WTC11 (cell line): ENCODE measurements at regions not wholly inside any gene's neighbourhood (a gene's known extent, or its start where the extent isn't known, plus 50 kb on each side); places are given as distances from the start of the nearest gene placed in this dataset.

ENCODE experiments used
- ATAC-seq: fragments of 200-7000 bp; cut with Tn5 transposase; 2 replicates; pipeline ENCODE4 v1.10.0; 2021; ENCODE audit warnings: mild to moderate bottlenecking, moderate library complexity
- CTCF ChIA-PET: fragments of 300-600 bp; sonication (Branson Sonifier 250); formaldehyde crosslinking; loops from one replicate; lab custom pipeline; 2021; ENCODE audit warnings: antibody characterized with exemption; lab: Charles Lee
- POLR2A ChIA-PET: fragments of 350-600 bp; sonication (Branson Sonifier 250); formaldehyde crosslinking; loops from one replicate; lab custom pipeline; 2021; ENCODE audit warnings: antibody characterized with exemption; lab: Charles Lee
- DNase-seq: peaks from one replicate; pipeline ENCODE4 v3.0.0; 2021; ENCODE audit warnings: low spot score
- H3K27ac Mint-ChIP-seq: 2 replicates; pipeline ENCODE4 v1.8.0; 2021; ENCODE audit warnings: mixed read lengths
- H3K27me3 Mint-ChIP-seq: 2 replicates; pipeline ENCODE4 v1.8.0; 2021; ENCODE audit warnings: low read depth, mild to moderate bottlenecking, moderate library complexity, mixed read lengths
- H3K36me3 Mint-ChIP-seq: 2 replicates; pipeline ENCODE4 v1.8.0; 2021; ENCODE audit warnings: mixed read lengths
- H3K4me1 Mint-ChIP-seq: 2 replicates; pipeline ENCODE4 v1.8.0; 2022; ENCODE audit warnings: mixed read lengths
- H3K4me3 Mint-ChIP-seq: 2 replicates; pipeline ENCODE4 v1.8.0; 2021; ENCODE audit warnings: mild to moderate bottlenecking, moderate library complexity, mixed read lengths
- H3K9me3 Mint-ChIP-seq: 2 replicates; pipeline ENCODE4 v1.8.0; 2021; ENCODE audit warnings: mixed read lengths
- ETV6 ChIP-seq: sonication (generic); formaldehyde crosslinking; IDR thresholded peaks from 2 replicates; pipeline ENCODE4 v1.8.1; 2022; ENCODE audit warnings: mild to moderate bottlenecking, missing genetic modification reagents
- FOXJ3 ChIP-seq: sonication (generic); formaldehyde crosslinking; IDR thresholded peaks from 2 replicates; pipeline ENCODE4 v1.9.0; 2021; ENCODE audit warnings: missing genetic modification reagents, mild to moderate bottlenecking, borderline replicate concordance
- FOXK1 ChIP-seq: sonication (generic); formaldehyde crosslinking; IDR thresholded peaks from 2 replicates; pipeline ENCODE4 v1.8.0; 2022; ENCODE audit warnings: mild to moderate bottlenecking, moderate library complexity, missing genetic modification reagents
- FOXP4 ChIP-seq: sonication (generic); formaldehyde crosslinking; IDR thresholded peaks from 2 replicates; pipeline ENCODE4 v1.8.0; 2022; ENCODE audit warnings: mild to moderate bottlenecking, missing genetic modification reagents
- GRHL2 ChIP-seq: fragments of 250-450 bp; sonication (Bioruptor Pico); IDR thresholded peaks from 2 replicates; pipeline ENCODE4 v1.8.0; 2022; ENCODE audit warnings: mild to moderate bottlenecking, moderate library complexity; ENCODE audit not compliant: insufficient replicate concordance, severe bottlenecking
- HMGXB4 ChIP-seq: sonication (generic); formaldehyde crosslinking; IDR thresholded peaks from 2 replicates; pipeline ENCODE4 v1.8.1; 2023; ENCODE audit warnings: mild to moderate bottlenecking, moderate library complexity, missing genetic modification reagents
- MAX ChIP-seq: sonication (generic); formaldehyde crosslinking; IDR thresholded peaks from 2 replicates; pipeline ENCODE4 v1.8.0; 2022; ENCODE audit warnings: mild to moderate bottlenecking, missing genetic modification reagents
- NR1H2 ChIP-seq: sonication (generic); formaldehyde crosslinking; IDR thresholded peaks from 2 replicates; pipeline ENCODE4 v1.9.0; 2021; ENCODE audit warnings: mild to moderate bottlenecking, moderate library complexity, missing genetic modification reagents
- PREB ChIP-seq: sonication (generic); formaldehyde crosslinking; IDR thresholded peaks from 2 replicates; pipeline ENCODE4 v1.8.1; 2022; ENCODE audit warnings: mild to moderate bottlenecking, missing genetic modification reagents, moderate library complexity, borderline replicate concordance
- PRRX2 ChIP-seq: fragments of 250-450 bp; sonication (Bioruptor Pico); IDR thresholded peaks from 2 replicates; pipeline ENCODE4 v1.8.0; 2021; ENCODE audit warnings: mild to moderate bottlenecking
- RELA ChIP-seq: sonication (generic); formaldehyde crosslinking; IDR thresholded peaks from 2 replicates; pipeline ENCODE4 v1.8.1; 2022; ENCODE audit warnings: missing genetic modification reagents, mild to moderate bottlenecking, borderline replicate concordance
- SOX15 ChIP-seq: fragments of 250-450 bp; sonication (Bioruptor Pico); IDR thresholded peaks from 2 replicates; pipeline ENCODE4 v1.9.0; 2021; ENCODE audit warnings: mild to moderate bottlenecking
- TEAD4 ChIP-seq: sonication (generic); formaldehyde crosslinking; IDR thresholded peaks from 2 replicates; pipeline ENCODE4 v1.8.0; 2022; ENCODE audit warnings: mild to moderate bottlenecking, missing genetic modification reagents
- USF1 ChIP-seq: sonication (generic); formaldehyde crosslinking; IDR thresholded peaks from 2 replicates; pipeline ENCODE4 v1.8.0; 2022; ENCODE audit warnings: mild to moderate bottlenecking, missing genetic modification reagents
- USF2 ChIP-seq: sonication (generic); formaldehyde crosslinking; IDR thresholded peaks from 2 replicates; pipeline ENCODE4 v1.8.1; 2023; ENCODE audit warnings: mild to moderate bottlenecking, missing genetic modification reagents, moderate library complexity
- ZNF219 ChIP-seq: sonication (generic); formaldehyde crosslinking; IDR thresholded peaks from 2 replicates; pipeline ENCODE4 v1.8.0; 2023; ENCODE audit warnings: missing genetic modification reagents, mild to moderate bottlenecking, borderline replicate concordance
- ZNF423 ChIP-seq: fragments of 250-450 bp; sonication (Bioruptor Pico); IDR thresholded peaks from 2 replicates; pipeline ENCODE4 v2.1.2; 2022; ENCODE audit warnings: mild to moderate bottlenecking, moderate library complexity
- ZNF425 ChIP-seq: fragments of 250-450 bp; sonication (Bioruptor Pico); conservative IDR thresholded peaks from 2 replicates; pipeline ENCODE4 v1.9.0; 2021; ENCODE audit warnings: mild to moderate bottlenecking
- ZNF512 ChIP-seq: sonication (generic); formaldehyde crosslinking; IDR thresholded peaks from 2 replicates; pipeline ENCODE4 v1.8.1; 2022; ENCODE audit warnings: missing genetic modification reagents, borderline replicate concordance
- ZNF671 ChIP-seq: fragments of 250-450 bp; sonication (Bioruptor Pico); IDR thresholded peaks from 2 replicates; pipeline ENCODE4 v1.8.0; 2021; ENCODE audit warnings: mild to moderate bottlenecking

GRCh38 chr2:18362696-18363095 lies 197.8 kb downstream of the RDH14 start (continued):
- TF ChIP-seq HMGXB4: no peak

- Mint-ChIP-seq H3K4me3 (no peak overlapping the region), H3K9me3 (no peaks in the 10 kb centered on the region), H3K36me3 (no peaks in the 10 kb centered on the region), H3K4me1 (no peaks in the 10 kb centered on the region), H3K27me3 (no peaks in the 10 kb centered on the region), H3K27ac (no peak overlapping the region)
- TF ChIP-seq SOX15 (CRISPR knock-in tag) (no peak), FOXJ3 (CRISPR knock-in tag) (no peak), FOXP4 (CRISPR knock-in tag) (no peak), ZNF512 (no peak), TEAD4 (CRISPR knock-in tag) (no peak), GRHL2 (CRISPR knock-in tag) (no peak), PRRX2 (no peak)
- CTCF ChIA-PET: no interaction called here
- DNase-seq (no peak), ATAC-seq (no peak)
- POLR2A ChIA-PET: no interaction called here
These were observed 202.9 kb downstream of the RDH14 start for GRCh38 chr2:18357537-18357936.

- Mint-ChIP-seq H3K36me3 (no peaks in the 10 kb centered on the region), H3K27me3 (no peaks in the 10 kb centered on the region), H3K4me1 (no peaks in the 10 kb centered on the region), H3K4me3 (no peak overlapping the region), H3K27ac (no peak overlapping the region), H3K9me3 (no peaks in the 10 kb centered on the region)
- POLR2A ChIA-PET: no interaction called here
- DNase-seq: no peak
- CTCF ChIA-PET: no interaction called here
- TF ChIP-seq MAX (CRISPR knock-in tag) (no peak), USF1 (CRISPR knock-in tag) (no peak), ZNF423 (CRISPR knock-in tag) (no peak), ZNF425 (CRISPR knock-in tag) (no peak), USF2 (CRISPR knock-in tag) (no peak), NR1H2 (CRISPR knock-in tag) (no peak), ETV6 (CRISPR knock-in tag) (no peak), PREB (CRISPR knock-in tag) (no peak), FOXJ3 (CRISPR knock-in tag) (no peak), HMGXB4 (no peak), RELA (CRISPR knock-in tag) (no peak), FOXK1 (CRISPR knock-in tag) (no peak), ZNF671 (CRISPR knock-in tag) (no peak), ZNF219 (CRISPR knock-in tag) (no peak)
- ATAC-seq: no peak
These were observed 203.8 kb downstream of the RDH14 start for GRCh38 chr2:18356676-18357075.
